GM19043 (cell line): ENCODE measurements at regions not wholly inside any gene's neighbourhood (a gene's known extent, or its start where the extent isn't known, plus 50 kb on each side); places are given as distances from the start of the nearest gene placed in this dataset.

Source experiments
- ATAC-seq: cut with Tn5 transposase; IDR thresholded peaks from one replicate; pipeline ENCODE4 v1.9.1; 2021; ENCODE audit warnings: low read depth; ENCODE audit not compliant: unreplicated experiment

DNA sequence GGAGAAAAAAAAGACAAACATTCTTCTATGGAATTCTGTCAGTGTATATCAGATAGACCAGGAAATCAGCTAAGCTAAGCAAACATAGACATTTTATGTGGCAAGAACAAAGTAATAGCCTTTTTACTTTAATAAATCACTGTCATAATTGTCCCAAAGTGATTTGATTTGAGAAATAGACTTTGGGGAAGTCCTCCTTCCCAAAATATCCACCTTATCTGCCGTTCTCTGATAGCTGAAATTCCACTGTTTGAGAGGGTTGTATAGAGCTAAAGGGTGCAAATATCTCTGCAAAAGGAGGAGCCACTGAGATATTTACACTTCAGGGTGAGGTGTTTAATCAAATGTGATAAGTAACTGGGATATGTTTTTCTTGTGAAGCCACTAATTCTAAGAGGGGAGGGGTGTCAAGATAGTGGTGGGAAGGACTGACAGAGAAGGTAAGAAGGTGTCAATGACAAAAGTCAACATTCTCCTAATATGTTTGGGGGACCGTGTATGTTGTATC is 544.4 kb upstream of the JAG1 start:
- ATAC-seq: no peak

GRCh38 chr20:11219192-11219591 is 545.4 kb upstream of the JAG1 start:
- ATAC-seq: no peak

DNA sequence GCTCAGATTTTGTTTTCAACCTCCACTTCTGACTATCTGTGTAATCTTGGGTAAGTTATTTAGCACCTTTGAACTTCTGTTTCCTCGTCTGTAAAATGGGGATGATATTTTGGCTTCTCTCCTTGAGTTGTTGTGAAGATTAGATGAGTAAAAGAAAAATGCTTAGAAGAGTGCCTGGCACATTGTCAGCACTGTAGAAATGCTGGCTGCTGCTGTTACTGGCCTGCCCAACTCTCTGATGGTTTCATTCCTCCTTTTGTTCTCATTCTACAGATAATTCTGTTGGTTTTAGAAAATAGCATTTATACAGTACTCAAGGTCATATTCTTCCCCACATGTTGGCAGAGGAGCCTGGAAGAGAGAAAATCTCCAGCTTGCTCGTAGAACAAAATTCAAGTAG is 547.2 kb upstream of the JAG1 start:
- no peak for ATAC-seq

DNA sequence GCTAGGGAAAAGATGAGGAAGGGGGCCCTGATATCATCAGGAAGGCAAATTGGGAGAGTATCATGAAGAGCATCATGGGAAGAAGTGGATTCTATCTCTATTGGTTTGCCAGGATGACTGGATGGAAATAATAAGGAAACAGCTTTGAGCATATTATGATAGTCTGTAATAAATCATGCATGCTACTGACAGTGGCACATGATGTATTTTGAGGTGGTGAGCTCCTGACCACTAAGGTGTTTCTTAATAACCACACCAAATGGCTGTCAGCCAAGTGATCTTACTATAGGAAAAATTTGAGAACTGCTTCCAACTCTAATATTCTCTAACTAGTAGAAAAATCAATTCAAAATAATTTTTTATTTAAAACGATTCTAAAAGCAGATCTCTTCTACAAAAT is 548.4 kb upstream of the JAG1 start:
- ATAC-seq: no peak

- no peak for ATAC-seq
Measured at GRCh38 chr20:11227602-11228001, 553.8 kb upstream of the JAG1 start.

- ATAC-seq: no peak
Measured at GRCh38 chr20:11229772-11230171, 556.0 kb upstream of the JAG1 start.

- no peak for ATAC-seq
Measured at GRCh38 chr20:11230999-11231398, 557.2 kb upstream of the JAG1 start.

GRCh38 chr20:11231742-11232648 is 558.2 kb upstream of the JAG1 start:
- ATAC-seq: no peak

DNA sequence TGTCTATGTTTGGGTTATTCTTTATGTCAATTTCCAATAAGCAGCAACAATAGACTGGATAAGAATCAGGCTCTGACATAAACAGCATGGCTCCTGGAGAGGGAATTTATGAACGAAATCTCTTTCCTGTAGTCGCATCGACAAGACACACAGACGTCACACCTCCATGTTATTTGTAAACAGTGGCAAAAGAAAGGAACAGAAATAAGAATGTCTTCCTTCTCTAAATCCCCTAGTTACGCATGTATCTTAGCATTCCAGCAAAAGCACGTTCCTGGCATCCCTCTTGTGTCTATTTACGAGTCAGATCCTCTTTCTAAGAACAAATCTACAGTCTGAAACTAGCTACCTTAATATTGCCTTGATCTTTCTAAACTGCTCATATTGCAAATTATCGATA is 559.1 kb upstream of the JAG1 start:
- no peak for ATAC-seq

- ATAC-seq: no peak
Measured at GRCh38 chr20:11234181-11234580, 560.4 kb upstream of the JAG1 start.

GRCh38 chr20:11234608-11235007 is 560.8 kb upstream of the JAG1 start:
- no peak for ATAC-seq

DNA sequence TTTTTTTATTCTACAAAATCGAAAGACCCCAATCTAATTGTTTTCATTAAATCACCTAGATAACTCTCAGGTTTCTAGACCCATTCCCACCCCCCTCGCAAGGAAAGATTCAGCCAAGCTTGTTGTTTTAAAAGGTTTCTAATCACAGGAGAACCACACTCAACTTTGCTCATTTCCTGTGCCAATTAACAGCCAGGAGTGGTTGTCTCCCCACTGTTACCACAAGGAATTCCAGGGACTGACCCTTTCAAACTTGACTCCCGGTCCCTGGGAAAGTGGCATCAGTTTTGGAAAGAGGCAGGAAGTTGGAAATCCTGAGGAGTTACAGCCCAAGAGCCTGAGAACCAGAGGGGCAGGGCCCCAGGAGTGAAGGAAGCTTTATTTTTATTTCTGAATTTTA is 561.3 kb upstream of the JAG1 start:
- no peak for ATAC-seq

DNA sequence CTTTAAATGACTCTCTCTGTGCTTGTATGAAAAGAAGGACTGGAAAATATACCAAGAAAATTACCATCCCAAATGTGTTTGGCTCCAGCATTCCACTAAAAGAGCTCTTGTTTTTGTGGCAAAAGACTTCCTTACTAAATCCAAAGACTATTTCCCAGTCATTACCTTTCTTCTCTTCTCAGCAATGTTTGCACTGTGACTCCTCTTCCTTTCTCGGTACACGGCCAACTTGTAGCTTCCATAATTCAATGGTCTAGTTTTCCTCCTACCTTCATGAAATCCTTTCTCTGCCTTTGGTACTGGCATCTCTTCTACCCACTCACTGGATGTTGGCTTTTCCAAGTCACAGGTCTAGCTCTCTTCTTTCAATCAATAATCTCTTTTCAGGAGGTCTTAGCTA is 568.5 kb upstream of the JAG1 start:
- no peak for ATAC-seq

DNA sequence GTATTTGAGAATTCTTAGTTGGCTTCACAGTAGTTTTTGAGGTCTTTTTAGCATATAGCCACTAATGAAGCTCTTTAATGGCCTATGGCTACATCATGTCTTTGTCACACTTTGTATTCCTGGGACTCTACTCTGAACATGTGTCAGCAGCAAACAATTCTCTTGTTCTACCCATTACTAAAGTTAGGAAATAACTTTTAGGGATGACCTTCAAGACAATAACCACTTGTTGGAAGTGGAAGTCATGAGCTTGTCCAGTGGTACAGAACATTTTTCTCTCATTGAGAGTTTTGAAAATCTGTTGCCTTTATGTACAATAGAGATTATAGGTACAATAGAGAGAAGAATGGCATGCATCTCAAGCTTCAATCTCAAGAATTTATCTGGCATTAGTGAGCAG is 571.6 kb upstream of the JAG1 start:
- ATAC-seq: no peak

DNA sequence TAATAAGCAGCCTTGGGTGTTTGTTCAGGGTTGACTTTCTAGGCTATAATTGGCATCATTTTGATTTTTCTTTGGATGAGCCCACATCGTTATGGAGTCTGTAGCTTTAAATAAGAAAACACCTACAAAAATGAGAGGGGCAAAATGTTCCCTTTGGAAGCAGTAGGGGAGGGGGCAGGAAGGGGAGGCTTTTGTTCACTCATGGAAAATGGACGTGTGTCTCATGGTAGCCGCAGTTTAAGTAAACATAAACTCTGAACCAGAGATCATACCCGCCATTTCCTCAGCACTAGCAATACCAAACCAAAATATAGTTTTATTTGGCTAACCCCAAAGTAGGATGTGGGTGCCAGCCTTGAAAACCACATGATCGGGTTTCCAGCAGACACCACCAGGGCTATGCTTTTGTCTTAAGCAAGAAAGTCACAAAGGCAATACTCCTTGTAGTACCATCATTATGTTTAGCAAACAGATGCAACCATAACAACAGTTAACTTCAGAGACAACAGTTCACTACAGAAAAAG is 572.5 kb upstream of the JAG1 start:
- no peak for ATAC-seq

DNA sequence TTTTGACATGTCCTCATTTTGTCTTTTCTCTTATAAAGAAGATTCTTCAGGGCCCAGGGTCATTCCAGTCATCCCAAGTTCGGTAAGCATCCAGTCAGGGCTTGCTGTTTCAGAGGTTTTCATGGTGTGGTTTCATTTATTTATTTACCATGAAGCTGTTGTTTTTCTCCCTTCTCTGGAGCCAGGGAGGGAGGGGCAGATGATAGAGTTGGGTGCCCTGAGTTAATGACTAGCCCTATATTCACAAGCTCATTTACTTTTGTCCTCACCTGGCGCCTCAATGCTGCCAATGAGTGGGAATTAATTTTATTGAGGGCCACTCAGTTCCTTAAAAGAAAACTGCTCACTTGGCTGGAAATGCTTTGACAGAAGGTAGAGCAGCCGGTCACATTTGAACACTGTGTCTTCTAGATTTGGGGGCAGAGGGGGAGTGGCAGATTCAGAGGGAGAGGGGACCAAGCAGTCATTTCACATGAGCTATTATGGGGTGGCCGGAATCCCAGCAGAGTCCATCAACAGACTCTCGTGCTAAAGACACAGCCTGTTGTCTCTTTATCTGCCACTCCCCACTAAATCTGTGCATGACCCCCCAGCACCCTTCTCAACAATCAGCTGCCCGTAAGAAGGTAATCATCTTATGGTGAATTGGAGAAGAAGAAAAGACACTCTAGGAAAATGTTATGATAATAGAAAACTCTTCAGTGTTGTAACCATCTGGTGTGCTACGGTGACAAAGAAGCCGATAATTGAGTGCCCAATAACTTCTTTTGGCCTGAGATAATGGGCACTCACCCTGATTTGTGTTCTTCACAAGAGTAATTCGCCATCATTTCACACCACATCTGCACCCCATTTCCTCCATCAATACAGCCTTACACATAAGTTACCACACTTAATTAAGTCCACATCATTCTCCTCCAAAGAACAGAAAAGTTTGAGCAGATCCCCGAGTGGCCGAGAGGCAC is 573.5 kb upstream of the JAG1 start:
- ATAC-seq: no peak

DNA sequence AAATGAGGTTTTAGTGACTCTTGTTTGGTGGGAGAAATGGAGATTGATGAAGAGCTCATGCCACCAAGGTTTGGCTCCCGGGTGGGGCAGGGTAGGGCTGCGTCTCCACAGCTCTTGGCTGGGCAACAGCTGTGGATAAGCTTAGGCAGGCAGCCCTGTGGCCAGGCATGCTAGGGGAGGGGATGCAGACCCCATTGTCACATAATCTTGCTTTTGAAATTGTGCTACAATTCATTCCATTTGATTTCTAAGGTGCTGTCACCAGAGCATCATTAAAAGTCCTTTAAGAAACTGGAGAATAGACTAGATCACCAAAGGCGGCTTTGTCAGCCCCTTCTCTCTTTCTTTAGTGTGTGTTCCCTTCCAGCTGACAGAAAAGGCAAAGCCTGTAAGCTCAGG is 574.2 kb upstream of the JAG1 start:
- ATAC-seq: no peak

- no peak for ATAC-seq
Measured at GRCh38 chr20:11248687-11249638, 575.2 kb upstream of the JAG1 start.

GRCh38 chr20:11249683-11250082 is 575.9 kb upstream of the JAG1 start:
- ATAC-seq: no peak

DNA sequence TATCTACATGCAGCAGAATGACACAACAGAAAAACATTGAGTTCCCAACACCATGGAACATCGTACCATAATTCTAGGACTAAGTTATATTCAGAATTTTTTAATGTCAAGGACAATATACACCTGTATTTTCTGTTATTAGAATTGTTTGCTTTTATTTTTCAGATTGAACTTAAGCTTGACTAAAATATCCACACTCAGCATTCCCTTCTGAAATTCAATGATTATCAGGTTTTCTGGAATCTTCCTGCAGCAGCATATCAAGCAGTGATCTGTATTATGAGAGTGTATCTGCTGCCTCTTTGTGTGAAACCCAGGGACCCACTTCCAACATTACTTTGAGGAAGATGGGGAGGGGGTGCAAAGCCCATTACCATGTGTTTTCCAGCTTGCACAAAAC is 578.6 kb upstream of the JAG1 start:
- ATAC-seq: no peak
